Mucosa of rectum (tissue), 2 donors: ENCODE measurements at regions not wholly inside any gene's neighbourhood (a gene's known extent, or its start where the extent isn't known, plus 50 kb on each side); places are given as distances from the start of the nearest gene placed in this dataset.

Experiments
- H3K27ac ChIP-seq, 2 donors: one replicate each; pipeline ENCODE4 v1.7.0; 2013; ENCODE audit warnings: inconsistent platforms in 2 of 2, low read depth in 2 of 2, low read length in 2 of 2
- H3K27me3 ChIP-seq, 2 donors: one replicate each; pipeline ENCODE4 v1.7.0; 2013; ENCODE audit warnings: low read length in 2 of 2; ENCODE audit not compliant: control insufficient read depth in 2 of 2, insufficient read depth in 2 of 2
- H3K36me3 ChIP-seq, 2 donors: one replicate each; pipeline ENCODE4 v1.7.0; 2013; ENCODE audit warnings: low read length in 2 of 2; ENCODE audit not compliant: control insufficient read depth in 2 of 2, insufficient read depth in 2 of 2
- H3K4me1 ChIP-seq, 2 donors: one replicate each; pipeline ENCODE4 v1.7.0; 2013; ENCODE audit warnings: low read length in 2 of 2, mild to moderate bottlenecking in 1 of 2; ENCODE audit not compliant: control insufficient read depth in 2 of 2, insufficient read depth in 2 of 2
- H3K4me3 ChIP-seq, 2 donors: one replicate each; pipeline ENCODE4 v1.7.0; 2013; ENCODE audit warnings: low read length in 2 of 2
- H3K9ac ChIP-seq, 2 donors: one replicate each; pipeline ENCODE4 v1.7.0; 2013; ENCODE audit warnings: low read length in 2 of 2, low read depth in 1 of 2, mild to moderate bottlenecking in 1 of 2
- H3K9me3 ChIP-seq, 2 donors: one replicate each; pipeline ENCODE4 v1.7.0; 2013; ENCODE audit warnings: low read length in 2 of 2; ENCODE audit not compliant: control insufficient read depth in 2 of 2
- donor health status: healthy.
- donor health status: Normal muscosa, but diverticular disease.

DNA sequence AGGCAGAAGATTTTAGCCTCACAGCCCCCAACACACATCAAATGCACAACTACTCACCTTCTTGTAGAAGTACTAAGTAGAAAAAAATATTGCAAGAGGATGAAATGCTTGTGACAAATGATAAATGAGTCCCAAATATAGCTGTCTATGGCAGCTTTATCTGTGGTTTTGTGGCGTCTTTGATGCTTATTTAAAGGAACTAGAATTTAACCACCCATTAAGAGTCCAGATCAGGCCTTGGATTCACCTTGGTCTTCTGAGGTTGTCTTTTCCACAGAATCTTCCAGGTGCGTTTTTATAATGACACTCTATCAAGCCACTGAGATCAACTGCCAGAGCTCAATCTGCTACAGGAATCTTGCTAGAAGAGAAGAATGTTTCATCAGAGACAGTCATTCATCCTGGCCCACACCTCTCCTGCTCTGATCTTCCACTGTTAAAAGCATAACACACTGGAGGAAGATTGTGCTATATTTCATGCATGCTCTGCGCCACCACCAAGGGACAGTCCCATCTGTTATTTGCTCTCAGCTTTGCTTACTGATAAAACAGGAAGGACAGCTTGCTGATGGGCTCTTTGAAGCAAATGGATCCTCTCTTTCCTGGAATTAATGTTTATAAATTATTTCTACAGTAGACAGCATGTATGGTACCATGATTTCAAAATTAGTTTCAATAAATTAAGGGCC lies 144.1 kb downstream of the SLC7A11 start:
- Histone ChIP-seq H3K36me3 (no peaks in the 10 kb centered on the region), H3K4me1 (no peaks in the 10 kb centered on the region), H3K9ac (no peak overlapping the region), H3K27me3 (no peaks in the 10 kb centered on the region), H3K9me3 (no peaks in the 10 kb centered on the region), H3K4me3 (no peak overlapping the region), H3K27ac (no peak overlapping the region)

DNA sequence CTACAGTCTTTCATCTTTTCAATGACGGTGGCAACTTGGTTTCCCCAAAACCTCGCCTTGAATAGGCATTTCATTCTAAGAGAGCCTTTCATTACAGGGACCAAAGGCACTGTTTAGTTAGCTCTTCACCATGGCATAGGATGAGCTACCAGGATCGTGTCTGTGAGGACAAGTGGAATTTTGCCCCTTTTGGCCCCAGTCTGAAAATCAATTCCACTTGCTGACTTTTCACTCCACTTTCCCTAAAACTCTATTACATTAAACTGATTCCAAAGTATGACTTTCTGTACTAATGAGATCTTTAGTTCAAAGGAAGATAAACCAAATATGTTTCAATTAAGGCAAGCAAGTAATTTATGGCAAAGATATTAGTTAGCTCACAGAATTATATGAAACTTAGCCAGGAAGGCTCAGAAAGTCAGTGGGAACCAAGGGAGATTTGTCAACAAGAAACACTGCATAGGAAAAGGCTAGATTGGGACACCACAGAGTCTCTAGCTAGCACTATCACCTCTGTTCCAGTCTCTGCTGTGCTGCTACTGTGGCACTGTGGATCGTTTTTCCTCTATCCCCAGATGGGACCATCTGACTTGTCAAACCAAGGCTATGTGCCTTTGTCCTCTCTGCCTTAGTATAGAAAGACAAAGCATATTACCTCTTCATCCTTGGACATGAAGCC lies 145.6 kb downstream of the SLC7A11 start:
- Histone ChIP-seq H3K27me3 (no peaks in the 10 kb centered on the region), H3K36me3 (no peaks in the 10 kb centered on the region), H3K27ac (no peak overlapping the region), H3K4me1 (no peaks in the 10 kb centered on the region), H3K9ac (no peak overlapping the region), H3K9me3 (no peaks in the 10 kb centered on the region), H3K4me3 (no peak overlapping the region)

- H3K4me3 ChIP-seq, result no peak overlapping the region
- no peaks in the 10 kb centered on the region for H3K9me3 ChIP-seq
- H3K36me3 ChIP-seq, result no peaks in the 10 kb centered on the region
- no peak overlapping the region for H3K27ac ChIP-seq
- H3K9ac ChIP-seq, result no peak overlapping the region
- no peaks in the 10 kb centered on the region for H3K27me3 ChIP-seq
- no peaks in the 10 kb centered on the region for H3K4me1 ChIP-seq
These were observed 146.8 kb downstream of the SLC7A11 start for GRCh38 chr4:138095378-138095777.

DNA sequence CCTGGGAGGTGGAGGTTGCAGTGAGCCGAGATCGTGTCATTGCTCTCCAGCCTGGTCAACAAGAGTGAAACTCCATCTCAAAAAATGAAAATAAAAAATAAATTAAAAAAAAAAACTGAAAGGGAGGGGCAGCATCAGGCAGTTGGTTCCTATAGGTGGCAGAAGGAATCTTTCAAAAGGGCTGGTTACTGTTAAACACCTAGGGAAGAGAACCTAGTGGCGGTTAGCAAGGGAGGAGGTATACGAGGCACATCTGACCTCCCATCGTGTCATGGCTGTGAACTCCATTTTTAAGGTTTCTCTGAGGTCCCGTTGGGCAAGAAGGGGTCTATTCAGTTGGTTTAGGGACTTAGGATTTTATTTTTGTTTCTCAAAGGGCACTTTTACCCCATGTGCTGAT lies 150.1 kb downstream of the SLC7A11 start:
- Histone ChIP-seq H3K4me1 (no peaks in the 10 kb centered on the region), H3K4me3 (no peak overlapping the region), H3K9ac (no peak overlapping the region), H3K27ac (no peak overlapping the region), H3K27me3 (no peaks in the 10 kb centered on the region), H3K36me3 (no peaks in the 10 kb centered on the region), H3K9me3 (no peaks in the 10 kb centered on the region)

DNA sequence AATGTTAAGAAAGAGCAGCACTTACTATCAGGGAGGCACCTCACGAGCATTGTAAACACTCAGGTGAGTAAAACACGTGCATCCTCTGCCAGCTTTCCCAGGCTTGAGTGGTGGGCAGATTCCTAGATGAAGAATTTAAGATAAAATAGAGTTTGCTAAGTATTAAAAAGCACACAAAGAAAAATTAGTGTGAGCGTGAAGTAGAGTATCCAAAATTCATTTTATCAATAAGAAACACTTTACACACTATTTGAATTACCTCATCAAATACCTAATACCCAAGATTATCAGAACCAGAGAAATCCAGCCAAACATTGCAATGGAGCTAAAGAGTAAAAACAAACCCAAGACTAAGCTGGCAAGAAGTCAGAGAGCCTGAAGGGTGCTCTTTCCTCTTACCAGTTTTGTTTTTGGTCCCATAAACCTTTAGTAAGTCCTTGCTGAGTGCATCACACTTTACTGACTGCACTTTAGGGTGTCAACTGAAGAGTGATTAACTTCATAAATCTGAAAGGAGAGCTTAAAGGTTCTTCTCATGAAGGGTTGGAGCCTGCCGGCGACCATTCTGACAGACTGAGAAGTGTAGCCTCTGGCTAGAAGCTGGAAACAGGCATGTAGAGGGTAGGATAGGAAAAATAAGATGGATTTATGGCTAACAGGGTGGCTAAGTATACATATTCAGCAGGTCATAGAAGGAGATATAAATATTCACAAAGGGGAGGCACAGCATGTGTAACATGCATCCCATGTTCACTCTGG lies 151.1 kb downstream of the SLC7A11 start:
- H3K4me1 ChIP-seq, result no peaks in the 10 kb centered on the region
- no peak overlapping the region for H3K27ac ChIP-seq
- no peaks in the 10 kb centered on the region for H3K27me3 ChIP-seq
- H3K9ac ChIP-seq, result no peak overlapping the region
- H3K4me3 ChIP-seq, result no peak overlapping the region
- H3K9me3 ChIP-seq, result no peaks in the 10 kb centered on the region
- H3K36me3 ChIP-seq, result no peaks in the 10 kb centered on the region

DNA sequence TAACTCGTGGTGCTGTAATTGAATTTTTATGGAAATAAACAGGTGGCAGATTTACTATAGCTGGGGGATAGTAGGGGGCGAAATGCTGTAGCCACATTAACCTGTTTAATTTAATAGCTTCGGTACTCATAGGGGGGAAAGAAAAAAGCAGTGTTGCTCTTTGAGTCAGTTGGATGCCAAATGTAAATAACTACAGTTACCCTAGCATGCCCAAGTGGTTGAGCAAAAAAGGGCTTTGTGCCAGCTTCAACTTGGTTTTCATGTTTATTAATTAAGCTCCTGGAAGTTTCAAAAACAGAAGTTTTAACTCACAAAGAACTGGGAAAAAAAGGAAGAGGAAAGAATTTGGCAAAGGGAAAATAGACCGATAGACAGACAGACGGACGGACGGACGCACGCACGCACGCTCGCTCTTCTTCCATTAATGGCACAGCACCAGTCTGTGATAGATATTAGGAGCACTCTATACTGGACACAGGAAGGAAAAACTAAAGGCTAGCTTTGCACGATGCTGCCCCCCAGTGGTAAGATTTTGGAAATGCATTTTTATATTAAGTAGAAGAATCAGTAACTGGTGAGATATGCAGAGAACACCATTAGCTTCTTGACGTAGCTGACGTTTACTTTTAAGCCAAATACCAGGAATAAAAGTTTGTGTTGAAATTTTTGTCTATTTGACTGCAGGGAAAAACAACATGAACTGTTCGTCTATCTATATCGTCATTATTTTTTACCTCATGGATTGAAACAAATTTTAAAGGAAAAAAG lies 151.8 kb downstream of the SLC7A11 start:
- Histone ChIP-seq H3K36me3 (no peaks in the 10 kb centered on the region), H3K4me3 (no peak overlapping the region), H3K27me3 (no peaks in the 10 kb centered on the region), H3K27ac (no peak overlapping the region), H3K9me3 (no peaks in the 10 kb centered on the region), H3K4me1 (no peaks in the 10 kb centered on the region), H3K9ac (no peak overlapping the region)

GRCh38 chr4:138088449-138089208 lies 153.5 kb downstream of the SLC7A11 start:
- Histone ChIP-seq H3K4me1 (no peaks in the 10 kb centered on the region), H3K9ac (no peak overlapping the region), H3K4me3 (no peak overlapping the region), H3K27ac (no peak overlapping the region), H3K27me3 (no peaks in the 10 kb centered on the region), H3K36me3 (no peaks in the 10 kb centered on the region), H3K9me3 (no peaks in the 10 kb centered on the region)

DNA sequence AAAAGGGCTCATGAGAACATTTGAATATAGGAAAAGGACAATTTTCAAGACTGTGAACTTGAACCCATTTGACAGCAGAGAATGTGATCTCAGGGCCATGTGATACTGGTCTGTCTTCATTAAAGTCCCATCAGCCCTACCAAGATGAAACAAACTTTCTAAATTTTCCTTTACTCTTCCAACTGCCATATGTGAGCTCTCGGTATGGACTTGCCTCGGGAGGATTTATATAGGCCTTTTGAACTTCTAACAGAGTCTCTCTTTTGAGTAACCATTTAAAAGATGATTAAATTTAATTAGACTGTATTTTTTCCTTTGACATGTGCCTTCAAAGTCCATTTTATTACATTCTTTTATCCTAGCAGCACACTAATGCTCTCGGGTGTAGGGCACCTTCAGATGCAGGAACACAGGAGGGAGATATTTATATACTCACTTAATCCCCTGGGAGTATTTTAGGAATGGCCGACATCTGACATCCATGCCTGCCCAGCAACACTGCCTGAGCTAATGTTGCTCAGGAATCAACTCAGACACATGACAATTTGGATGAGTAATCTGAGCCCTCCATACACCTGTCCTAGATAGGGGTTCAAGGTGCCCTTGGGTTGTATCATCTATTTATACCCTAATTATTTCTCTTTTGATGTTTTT lies 155.0 kb downstream of the SLC7A11 start:
- Histone ChIP-seq H3K4me3 (no peak overlapping the region), H3K27ac (no peak overlapping the region), H3K9ac (no peak overlapping the region), H3K27me3 (no peaks in the 10 kb centered on the region), H3K4me1 (no peaks in the 10 kb centered on the region), H3K36me3 (no peaks in the 10 kb centered on the region), H3K9me3 (no peaks in the 10 kb centered on the region)

DNA sequence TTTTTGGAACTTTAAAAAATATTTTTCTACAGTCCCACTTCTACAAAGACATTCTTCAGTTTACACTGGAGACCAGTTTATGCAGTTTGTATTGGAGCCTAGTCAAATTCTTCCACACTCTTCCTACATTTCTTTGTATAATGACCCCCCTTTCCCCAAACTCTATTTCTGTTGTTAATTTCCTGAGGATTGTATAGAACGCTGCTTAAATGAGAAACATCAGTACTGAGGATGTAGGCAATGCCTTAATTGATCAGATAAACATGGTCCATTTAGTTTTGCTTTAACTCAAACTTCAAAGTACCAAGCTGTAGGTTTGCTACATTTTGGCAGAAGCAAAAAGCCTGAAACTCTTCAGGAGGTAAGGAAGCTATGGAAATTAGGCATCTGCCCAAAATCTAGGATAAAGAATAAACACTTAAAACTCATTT lies 155.5 kb downstream of the SLC7A11 start:
- Histone ChIP-seq H3K9me3 (no peaks in the 10 kb centered on the region), H3K36me3 (no peaks in the 10 kb centered on the region), H3K27me3 (no peaks in the 10 kb centered on the region), H3K4me3 (no peak overlapping the region), H3K27ac (no peak overlapping the region), H3K9ac (no peak overlapping the region), H3K4me1 (no peaks in the 10 kb centered on the region)
